ENCODE measurements at regions not wholly inside any gene's neighbourhood (a gene's known extent, or its start where the extent isn't known, plus 50 kb on each side); places are given as distances from the start of the nearest gene placed in this dataset.

DNA sequence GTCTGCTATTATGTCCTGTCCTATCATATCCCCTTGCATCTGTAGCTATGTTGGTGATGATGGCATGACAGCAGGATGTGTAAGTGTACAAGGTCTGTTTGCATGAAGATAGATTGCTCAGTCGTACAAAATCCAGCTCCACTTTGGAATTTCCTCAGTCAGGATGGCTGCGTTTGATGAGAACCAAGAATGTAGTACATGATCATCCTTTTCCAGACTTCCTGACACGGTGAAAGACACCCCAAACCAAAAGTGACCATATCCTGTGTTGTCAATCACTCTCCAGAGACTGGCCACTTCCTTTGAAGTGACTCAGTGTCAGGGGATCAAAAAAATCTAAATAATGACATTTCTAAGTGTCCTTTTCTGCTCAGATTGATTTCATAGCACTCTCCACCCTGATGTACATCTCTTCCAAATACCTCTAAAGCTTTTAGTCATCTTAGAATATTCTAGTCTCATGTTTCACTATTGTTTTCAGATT is 213.4 kb downstream of the PLK2 start:
- TF ChIP-seq, protein P1, sequence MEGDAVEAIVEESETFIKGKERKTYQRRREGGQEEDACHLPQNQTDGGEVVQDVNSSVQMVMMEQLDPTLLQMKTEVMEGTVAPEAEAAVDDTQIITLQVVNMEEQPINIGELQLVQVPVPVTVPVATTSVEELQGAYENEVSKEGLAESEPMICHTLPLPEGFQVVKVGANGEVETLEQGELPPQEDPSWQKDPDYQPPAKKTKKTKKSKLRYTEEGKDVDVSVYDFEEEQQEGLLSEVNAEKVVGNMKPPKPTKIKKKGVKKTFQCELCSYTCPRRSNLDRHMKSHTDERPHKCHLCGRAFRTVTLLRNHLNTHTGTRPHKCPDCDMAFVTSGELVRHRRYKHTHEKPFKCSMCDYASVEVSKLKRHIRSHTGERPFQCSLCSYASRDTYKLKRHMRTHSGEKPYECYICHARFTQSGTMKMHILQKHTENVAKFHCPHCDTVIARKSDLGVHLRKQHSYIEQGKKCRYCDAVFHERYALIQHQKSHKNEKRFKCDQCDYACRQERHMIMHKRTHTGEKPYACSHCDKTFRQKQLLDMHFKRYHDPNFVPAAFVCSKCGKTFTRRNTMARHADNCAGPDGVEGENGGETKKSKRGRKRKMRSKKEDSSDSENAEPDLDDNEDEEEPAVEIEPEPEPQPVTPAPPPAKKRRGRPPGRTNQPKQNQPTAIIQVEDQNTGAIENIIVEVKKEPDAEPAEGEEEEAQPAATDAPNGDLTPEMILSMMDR (IDR thresholded peaks at IDR 0.05): no peak
- peak; percentile 29 for ATAC-seq (ENCODE audit: insufficient number of reproducible peaks, low FRiP score, low read depth)

DNA sequence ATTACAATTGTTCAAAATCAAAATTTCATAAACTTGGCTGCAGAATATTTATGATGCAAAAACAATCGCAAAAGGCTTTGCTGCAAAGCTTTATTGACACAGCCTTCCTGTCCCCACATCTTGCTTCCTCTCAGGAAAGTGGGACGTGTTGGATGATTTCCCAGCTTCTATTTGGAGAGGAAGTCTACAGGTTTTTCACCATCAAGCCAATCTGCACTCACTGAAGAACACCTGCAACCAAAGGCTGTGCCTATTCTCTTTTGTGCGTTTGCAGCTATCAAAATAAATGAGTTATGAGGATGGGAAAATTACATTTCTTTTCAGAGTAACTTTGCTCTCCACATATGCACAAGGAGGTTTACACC is 214.4 kb downstream of the PLK2 start:
- H3K36me3 ChIP-seq: no peaks in the 10 kb centered on the region
- H3K27me3 ChIP-seq (replicated peaks; ENCODE audit: insufficient read depth): no peaks in the 10 kb centered on the region
- DNase-seq (ENCODE audit: low spot score) (no peak), ATAC-seq (ENCODE audit: insufficient number of reproducible peaks, low FRiP score, low read depth) (no peak)
- no peak overlapping the region for H3K4me3 ChIP-seq
- H3K9me3 ChIP-seq: no peaks in the 10 kb centered on the region
- TF ChIP-seq, protein P1 (IDR thresholded peaks at IDR 0.05): no peak
- H3K4me1 ChIP-seq (ENCODE audit: control insufficient read depth in 1 of 2, low read depth in 2 of 2): peaks cover 2 to 16% of the 10 kb centered on the region in 2 donors
- H3K27ac ChIP-seq: no peak overlapping the region

More for the DNA sequence above, 213.4 kb downstream of the PLK2 start:
- H3K9me3 ChIP-seq: no peaks in the 10 kb centered on the region
- DNase-seq (ENCODE audit: low spot score): no peak
- no peak overlapping the region for H3K4me3 ChIP-seq
- H3K27ac ChIP-seq: no peak overlapping the region
- H3K4me1 ChIP-seq (ENCODE audit: control insufficient read depth in 1 of 2, low read depth in 2 of 2): peaks cover 0 to 16% of the 10 kb centered on the region in 2 donors
- no peaks in the 10 kb centered on the region for H3K27me3 ChIP-seq (replicated peaks; ENCODE audit: insufficient read depth)
- H3K36me3 ChIP-seq: no peaks in the 10 kb centered on the region

DNA sequence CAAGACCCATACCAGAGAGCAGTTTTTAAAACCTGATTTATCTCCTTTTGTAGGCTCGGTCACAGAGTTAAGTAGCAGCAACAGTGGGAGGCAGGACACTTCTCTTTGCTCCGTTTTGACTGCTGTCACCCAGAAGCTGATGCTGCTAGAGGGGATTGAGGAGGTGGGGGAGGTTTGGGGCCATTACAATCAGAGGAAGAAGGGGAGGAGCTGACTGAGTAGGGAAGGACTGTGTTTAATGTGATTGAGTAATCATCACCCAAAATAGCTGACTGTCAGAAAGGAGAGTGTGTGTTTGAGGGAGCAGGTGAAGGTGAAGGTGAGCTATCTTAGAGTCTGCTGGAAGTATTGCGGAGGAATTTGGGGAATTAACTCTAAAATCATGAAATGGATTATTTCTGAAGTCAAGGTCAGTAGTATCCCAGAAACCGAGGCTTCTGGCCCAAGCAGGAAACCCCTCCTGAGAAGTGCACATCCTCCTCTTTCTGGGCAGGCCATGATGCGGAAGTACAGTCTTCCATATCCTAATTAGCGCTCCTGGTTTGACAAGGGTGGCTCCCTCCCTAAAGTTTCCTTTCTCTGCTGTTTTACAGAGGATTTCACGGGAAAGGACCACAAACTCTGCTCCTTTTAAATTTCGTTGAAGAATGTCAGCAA is 214.9 kb downstream of the PLK2 start:
- H3K27ac ChIP-seq: no peak overlapping the region
- no peaks in the 10 kb centered on the region for H3K9me3 ChIP-seq
- no peaks in the 10 kb centered on the region for H3K27me3 ChIP-seq (replicated peaks; ENCODE audit: insufficient read depth)
- H3K4me3 ChIP-seq: no peak overlapping the region
- TF ChIP-seq, protein P1 (IDR thresholded peaks at IDR 0.05): no peak
- H3K36me3 ChIP-seq: no peaks in the 10 kb centered on the region
- ATAC-seq (ENCODE audit: insufficient number of reproducible peaks, low FRiP score, low read depth) (no peak), DNase-seq (ENCODE audit: low spot score) (no peak)
- peaks cover 5 to 16% of the 10 kb centered on the region in 2 donors for H3K4me1 ChIP-seq (ENCODE audit: control insufficient read depth in 1 of 2, low read depth in 2 of 2)

DNA sequence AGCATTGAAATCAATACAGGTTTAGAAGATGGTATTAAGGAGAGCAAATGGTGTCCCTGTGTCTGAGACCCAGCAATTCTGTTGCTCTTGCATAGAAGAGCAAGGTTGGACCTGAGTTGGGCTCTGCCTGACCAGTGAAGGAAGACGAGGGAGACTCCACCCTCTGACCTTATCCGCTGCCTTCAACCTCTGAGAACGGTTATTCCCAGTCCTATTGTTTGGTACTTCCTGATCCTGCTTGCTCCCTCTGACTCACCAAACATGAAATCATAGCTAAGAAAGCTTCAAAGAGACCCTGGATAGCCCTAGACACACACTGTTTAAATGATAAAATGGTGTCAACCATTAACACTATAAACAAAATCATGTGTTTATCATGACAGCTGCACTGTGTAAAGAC is 218.5 kb downstream of the PLK2 start:
- Histone ChIP-seq H3K4me1 (ENCODE audit: control insufficient read depth in 1 of 2, low read depth in 2 of 2) (peaks cover 0 to 5% of the 10 kb centered on the region in 2 donors), H3K27me3 (replicated peaks; ENCODE audit: insufficient read depth) (no peaks in the 10 kb centered on the region), H3K36me3 (no peaks in the 10 kb centered on the region), H3K4me3 (no peak overlapping the region), H3K27ac (no peak overlapping the region), H3K9me3 (no peaks in the 10 kb centered on the region)
- ATAC-seq (ENCODE audit: insufficient number of reproducible peaks, low FRiP score, low read depth) (no peak), DNase-seq (ENCODE audit: low spot score) (no peak)
- TF ChIP-seq, protein P1 (IDR thresholded peaks at IDR 0.05): no peak

DNA sequence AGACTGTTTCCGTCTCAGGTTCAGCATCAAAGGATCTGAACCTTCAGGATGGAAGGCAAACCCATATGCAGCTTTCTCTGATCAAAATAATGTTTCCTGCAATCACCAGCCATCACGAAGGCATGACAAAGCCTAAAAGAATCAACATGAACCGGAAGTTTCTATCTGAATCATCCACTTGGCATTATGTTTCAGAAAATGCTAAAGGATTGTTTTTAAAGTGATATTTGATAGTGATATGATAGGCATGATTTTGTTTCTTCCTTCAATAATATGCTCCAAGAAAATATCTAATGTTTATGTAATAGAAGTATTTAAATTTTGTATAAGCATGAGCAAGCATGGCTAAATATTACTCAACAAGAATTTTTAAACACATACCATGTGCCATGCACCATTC is 219.6 kb downstream of the PLK2 start:
- Histone ChIP-seq H3K27me3 (replicated peaks; ENCODE audit: insufficient read depth) (no peaks in the 10 kb centered on the region), H3K4me1 (ENCODE audit: control insufficient read depth in 1 of 2, low read depth in 2 of 2) (peaks cover 2 to 7% of the 10 kb centered on the region in 2 donors), H3K27ac (no peak overlapping the region), H3K9me3 (no peaks in the 10 kb centered on the region), H3K4me3 (no peak overlapping the region), H3K36me3 (no peaks in the 10 kb centered on the region)
- ATAC-seq (ENCODE audit: insufficient number of reproducible peaks, low FRiP score, low read depth): no peak
- DNase-seq (ENCODE audit: low spot score): no peak
- TF ChIP-seq, protein P1 (IDR thresholded peaks at IDR 0.05): no peak
